HG02981 (cell line): ENCODE measurements at regions not wholly inside any gene's neighbourhood (a gene's known extent, or its start where the extent isn't known, plus 50 kb on each side); places are given as distances from the start of the nearest gene placed in this dataset.
A peak's percentile ranks its signal among the peaks of the same experiment; 100 is the strongest.
"Not testable (repeated sequence)": the region's sequence is repeated elsewhere in the genome, so short reads cannot be mapped to it uniquely, and the experiment has no call there.

ENCODE experiments used
- ATAC-seq: cut with Tn5 transposase; IDR thresholded peaks from one replicate; pipeline ENCODE4 v1.9.1; 2021; ENCODE audit warnings: mild to moderate bottlenecking, moderate library complexity; ENCODE audit not compliant: unreplicated experiment

DNA sequence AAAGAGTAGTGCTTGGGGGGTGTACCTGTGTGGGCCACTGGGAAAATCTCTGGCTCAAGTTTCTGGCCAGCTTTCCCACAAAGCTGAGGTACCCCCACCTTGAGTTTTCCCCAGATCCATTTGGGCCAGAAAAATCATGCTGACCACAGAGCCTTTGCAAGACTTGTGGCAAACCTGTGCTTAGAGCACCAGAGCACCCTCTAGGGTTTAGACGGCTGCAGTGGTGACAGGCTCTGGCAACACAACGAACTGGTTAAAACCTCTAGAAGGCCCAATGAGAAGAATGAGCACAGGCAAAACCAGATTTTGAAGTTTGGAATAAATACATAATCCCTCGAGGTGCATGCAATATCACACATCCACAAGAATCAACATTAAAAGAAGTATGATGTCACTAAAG is 290.7 kb upstream of the FOLH1 start:
- ATAC-seq = no peak

DNA sequence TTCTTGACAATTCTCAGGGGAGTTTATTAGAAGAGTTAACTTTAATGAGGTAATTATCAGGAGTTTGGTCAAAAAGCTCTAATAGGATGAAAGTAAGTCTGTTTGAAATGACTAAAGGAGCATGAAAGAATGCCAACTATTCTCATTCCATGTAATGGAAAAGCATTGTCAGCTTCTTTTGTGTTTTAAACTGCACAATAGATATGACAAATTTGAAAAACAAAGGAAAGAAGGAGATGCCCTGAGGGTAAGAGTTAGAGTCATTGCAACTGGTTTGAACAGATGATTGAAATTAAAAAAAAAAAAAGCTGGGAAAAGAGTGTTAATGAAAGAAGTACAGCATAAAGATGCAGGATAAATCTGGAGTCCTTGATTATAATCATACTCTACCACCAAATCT is 296.8 kb upstream of the FOLH1 start:
- ATAC-seq = no peak

DNA sequence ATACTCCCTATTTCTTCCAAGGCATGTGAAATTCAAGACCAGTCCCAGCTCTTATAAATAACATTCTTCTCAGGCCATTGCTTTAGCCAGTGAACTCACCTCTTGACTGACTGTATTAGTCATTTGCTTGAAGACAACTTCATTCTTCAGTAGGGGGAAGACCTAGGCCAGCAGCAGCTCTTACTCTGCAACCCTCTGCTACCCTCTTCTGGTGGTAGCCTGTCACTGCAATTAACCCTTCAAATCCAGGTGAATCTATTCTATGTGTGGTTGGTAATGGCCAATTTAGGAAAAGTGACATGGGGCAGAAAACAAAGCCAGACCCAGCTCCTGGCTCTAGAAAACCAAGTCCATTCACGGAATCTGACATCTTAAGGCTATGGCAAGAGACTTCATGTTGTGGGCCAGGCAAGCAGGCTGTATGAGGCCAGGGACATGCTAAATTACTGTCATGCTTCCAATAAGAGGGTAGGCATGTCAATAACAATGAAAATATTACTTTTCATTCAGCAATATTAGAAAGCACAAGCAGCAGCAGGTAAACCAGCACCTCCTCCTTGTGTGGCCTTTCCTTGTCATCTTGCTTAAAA is 317.9 kb upstream of the FOLH1 start:
- ATAC-seq = peak; percentile 89

DNA sequence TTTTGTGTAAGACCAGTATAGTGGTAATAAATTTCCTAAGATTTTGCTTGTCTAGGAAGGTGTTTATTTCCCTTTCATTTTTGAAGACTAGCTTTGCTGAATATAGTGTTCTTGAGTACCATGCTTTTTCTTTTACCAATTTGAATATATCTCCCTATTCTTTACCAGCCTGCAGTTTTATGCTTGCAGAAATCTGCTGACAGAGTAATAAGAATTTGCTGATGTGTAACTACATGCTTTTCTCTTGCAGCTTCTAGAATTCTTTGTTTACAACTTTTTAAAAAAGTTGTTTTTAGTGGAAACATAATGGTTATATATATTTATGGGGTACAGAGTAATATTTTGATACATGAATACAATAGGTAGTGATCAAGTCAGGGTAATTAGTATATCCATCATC is 324.8 kb upstream of the FOLH1 start:
- no peak for ATAC-seq

DNA sequence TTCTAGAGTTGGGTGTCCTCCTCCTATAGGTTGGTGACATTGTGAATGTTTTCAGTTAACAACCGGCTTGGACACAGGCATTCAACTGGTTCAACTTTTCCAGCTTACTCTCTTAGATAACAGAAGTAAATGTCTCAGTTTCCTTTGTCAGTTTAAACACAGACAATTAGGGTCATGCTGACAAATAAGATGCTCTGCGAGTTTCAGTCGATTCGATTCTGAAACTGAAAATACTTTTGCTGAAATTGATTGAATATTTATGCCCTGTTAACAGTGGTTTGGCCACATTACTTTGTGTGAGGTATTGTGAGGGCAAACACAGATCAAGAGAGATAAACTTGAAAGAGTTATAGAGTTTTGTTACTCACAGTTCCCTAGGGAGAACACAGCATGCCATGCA is 330.5 kb upstream of the FOLH1 start:
- not testable (repeated sequence) for ATAC-seq

DNA sequence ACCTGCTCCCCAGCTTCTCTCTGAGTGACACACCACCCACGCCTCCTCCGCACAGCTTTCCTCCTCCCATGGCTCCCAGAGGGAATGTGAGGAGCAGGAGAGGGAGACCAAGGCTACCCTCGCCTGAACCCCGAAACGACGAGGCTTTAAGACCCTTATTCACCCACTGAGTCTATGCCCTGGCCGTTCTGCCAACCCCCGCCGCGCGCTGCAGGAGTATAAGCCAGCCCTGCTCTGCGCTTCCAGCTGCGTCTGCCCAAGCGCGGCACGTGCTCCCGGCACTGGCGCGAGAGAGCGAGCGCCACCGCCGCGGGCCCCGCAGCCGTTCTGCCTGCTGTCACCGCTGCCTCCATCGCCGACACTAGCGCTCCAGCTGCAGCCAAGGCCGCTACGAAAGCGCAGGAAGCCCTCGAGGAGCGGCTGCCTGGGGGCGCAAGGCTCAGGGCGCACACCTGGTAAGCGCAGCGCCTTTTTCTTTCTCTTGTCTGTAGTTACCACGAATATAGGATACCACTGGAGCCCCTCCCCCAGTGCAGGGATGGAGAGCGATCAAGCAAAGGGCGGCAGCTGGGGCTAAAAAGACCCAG is 350.0 kb upstream of the FOLH1 start:
- not testable (repeated sequence) for ATAC-seq

DNA sequence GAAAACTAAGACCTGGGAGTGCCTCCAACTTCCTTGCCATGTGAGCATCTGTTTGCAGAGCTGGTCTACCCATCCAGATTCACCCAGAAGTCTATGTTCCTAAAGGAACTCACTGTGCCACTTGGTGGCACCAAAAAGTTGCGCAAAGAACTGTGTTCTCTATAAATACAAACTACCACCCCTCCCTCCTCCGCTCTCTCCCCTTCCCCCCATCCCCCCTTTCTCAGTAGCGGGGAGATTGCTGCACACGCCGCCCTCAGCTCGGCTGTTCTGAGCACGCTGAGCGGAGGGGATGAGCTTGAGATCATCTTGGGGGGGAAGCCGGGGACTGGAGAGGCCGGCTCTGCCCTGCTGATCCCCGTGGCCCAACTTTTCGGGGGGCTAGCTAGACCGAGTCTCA is 352.2 kb upstream of the FOLH1 start:
- not testable (repeated sequence) for ATAC-seq

DNA sequence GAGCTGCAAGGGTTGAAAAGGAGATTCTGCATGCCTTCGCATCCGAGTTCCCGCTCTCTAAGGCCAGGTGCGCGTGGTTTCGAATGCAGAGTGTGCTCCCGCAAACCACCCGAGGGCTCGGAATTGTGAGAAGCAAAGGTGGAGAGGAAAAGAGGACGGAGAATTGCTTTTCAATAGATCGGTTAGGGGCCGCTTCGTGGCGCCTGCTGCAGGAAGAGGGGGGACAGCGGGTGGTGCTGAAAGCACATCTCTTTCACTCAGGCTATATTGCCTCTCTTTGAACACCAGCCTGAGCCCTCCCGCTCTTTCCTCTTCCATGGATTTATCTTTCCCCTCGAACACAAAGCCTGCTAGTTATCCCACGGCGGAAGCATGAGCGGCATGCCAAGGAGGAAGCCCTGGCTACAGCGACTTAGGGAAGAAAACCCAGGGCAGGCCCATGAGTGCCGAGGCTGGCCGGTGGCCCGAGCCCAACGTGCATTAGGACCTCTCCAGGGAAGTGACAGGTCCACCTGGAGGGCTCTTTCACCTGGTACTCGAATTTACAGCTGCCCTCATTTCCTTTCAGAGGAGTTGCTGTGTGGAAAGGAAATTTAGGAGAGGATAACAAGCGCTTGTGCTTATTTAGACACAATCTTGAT is 353.0 kb upstream of the FOLH1 start:
- not testable (repeated sequence) for ATAC-seq

DNA sequence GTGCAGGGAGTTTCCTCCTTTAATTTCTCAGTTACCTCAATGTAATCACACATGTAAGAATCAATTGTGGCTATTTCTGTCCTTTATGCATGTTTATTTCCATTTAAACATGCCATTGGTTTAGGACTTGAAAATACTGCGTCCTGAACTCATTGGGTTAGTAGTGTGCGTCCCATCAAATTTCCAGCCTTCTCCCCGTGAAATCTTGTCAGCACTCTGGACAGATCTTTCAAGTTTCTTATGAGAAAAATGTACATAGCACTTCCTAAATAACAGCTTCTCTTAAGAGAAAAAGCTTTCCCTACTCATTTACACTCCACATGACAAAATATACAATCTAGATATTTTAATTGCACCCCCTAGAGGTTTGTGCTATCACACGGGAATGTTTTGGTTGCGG is 353.9 kb upstream of the FOLH1 start:
- not testable (repeated sequence) for ATAC-seq

DNA sequence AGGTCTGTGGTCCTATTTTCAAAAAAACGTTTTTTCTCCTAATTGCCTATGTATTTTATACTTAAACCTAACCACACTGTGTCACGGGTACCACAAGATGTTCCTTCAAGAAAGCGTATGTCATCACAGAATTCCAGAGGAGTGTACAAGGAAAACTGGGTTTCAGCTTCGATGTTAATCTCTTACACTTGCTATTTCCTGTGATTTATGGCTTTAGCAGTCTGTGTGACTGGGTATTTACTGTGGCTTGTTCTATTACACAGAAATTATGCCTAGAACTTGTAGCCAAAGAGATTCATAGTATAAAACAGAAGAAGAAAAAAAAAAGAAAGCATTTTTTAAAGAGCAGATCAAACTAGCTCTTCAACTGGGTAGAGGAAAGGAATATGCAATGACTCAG is 371.1 kb upstream of the FOLH1 start:
- not testable (repeated sequence) for ATAC-seq

DNA sequence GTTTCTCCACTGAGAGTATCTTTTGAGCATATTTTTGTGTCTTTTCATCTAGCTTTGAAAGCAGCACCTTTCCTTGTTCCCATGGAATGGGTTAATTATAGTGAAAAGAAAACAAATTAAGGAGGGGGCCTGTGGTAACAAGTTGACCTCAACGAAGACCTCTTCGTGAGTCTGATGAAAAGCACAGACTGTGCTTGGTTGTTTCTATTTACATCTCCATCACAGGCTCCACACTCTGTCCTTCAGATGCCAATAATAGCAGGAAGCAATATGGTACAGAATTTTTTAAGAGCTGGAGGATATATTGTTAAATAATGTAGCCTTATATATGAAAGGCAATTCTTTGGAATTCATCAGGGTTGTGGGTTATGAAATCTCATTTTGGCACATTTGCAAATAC is 366.7 kb upstream of the OR4C13 start:
- ATAC-seq = not testable (repeated sequence)

DNA sequence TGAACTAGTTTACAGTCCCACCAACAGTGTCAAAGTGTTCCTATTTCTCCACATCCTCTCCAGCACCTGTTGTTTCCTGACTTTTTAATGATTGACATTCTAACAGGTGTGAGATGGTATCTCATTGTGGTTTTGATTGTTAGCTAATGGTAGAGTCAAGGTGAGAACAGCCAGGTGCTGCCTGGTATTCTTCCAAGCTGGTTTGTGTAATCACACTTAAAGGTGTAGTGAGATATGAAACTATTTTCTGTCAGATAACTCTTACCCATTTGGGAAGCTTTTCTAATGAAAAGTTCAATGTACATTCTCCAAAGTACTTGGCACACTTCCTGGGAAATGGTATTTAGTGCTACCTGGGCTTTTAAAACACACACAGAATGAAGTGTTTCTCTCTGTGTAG is 343.3 kb upstream of the OR4C13 start:
- not testable (repeated sequence) for ATAC-seq

DNA sequence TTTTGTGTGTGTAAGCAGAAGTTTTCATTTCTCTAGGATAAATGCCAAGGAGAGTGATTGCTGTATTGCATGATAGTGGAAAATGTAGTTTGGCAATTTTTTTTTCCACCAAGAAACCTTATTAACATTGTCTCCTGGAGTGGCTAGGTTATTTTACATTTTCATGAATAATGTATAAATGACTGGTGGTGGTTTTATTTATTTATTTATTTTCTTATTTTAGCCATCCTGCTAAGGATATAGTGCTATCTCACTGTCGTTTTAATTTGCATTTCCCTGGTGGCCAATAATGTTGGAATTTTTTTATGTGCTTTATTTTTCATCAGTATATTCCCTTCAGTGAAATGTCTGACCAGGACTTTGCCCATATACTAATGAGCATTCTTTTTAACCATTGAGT is 328.3 kb upstream of the OR4C13 start:
- ATAC-seq = not testable (repeated sequence)

DNA sequence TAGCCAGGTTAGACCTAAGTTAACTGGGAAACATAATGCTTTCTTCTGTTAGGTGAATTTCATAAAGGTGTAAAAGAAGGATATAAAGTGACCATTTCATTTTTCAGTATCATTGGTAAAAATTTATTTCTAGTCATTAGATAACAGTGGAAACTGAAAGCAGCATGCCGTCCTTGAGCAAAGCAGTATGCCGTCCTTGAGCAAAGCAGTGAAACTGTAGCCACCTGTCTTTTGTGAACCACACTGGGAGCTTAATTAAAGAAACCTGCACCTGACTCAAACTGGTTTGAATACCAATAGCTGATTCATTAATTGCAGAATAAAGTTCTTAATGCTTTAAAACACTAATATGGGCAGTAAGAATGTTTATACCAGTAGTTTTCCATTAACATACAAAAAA is 281.5 kb upstream of the OR4C13 start:
- ATAC-seq = not testable (repeated sequence)

DNA sequence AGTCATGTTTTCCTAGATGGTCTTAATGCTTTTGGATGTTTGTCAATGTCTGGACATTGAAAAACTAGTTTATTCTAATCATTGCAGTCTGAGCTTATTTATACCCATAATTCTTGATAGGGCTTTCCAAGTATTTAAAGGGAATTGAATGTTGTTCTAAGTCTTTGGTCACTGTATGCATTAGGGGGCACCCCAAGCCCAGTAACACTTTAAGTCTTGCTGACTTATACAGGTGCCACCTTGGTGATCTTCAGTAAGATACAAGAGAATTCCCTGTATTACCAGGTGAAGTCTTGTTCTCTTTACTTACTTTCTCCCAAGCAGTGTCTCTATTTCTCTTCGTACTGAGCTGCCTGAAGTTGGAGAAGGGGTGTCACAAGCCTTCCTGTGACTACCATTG is 250.1 kb upstream of the OR4C13 start:
- ATAC-seq = not testable (repeated sequence)

DNA sequence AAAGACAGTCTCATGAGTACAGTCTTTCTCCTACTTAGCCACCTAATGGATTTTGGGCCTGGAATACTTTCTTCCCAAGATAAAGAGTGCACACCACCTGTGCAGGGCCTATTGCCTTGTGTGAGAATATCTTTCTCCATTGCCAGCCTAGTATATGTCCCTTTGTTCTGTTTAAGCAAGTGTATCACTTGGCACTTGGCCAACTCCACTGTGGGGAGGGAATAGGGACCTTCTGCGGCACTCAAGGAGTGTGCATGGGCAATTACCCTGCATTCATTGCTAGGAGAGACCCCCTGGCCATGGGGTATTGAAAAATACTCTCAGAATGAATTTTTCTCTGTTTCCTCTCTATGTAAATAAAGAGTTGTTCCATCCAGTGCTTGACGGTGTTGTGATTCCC is 201.7 kb upstream of the OR4C13 start:
- ATAC-seq = not testable (repeated sequence)

DNA sequence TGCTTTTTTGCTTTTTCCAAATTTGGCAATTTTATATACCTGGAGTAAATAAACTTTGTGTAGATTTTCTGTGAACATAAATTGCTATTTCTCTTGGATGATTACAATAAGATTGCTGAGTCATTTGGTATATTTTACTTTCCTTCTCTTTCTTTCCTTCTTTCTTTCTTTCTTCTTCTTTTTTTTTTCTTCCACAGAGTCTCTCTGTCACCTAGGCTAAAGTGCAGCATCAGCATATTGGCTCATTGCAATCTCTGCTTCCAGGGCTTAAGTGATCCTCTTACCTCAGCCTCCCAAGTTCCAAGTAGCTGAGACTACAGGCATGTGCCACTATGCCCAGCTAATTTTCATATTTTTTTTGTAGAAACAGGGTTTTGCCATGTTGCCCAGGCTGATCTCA is 201.2 kb upstream of the OR4C13 start:
- ATAC-seq = not testable (repeated sequence)

DNA sequence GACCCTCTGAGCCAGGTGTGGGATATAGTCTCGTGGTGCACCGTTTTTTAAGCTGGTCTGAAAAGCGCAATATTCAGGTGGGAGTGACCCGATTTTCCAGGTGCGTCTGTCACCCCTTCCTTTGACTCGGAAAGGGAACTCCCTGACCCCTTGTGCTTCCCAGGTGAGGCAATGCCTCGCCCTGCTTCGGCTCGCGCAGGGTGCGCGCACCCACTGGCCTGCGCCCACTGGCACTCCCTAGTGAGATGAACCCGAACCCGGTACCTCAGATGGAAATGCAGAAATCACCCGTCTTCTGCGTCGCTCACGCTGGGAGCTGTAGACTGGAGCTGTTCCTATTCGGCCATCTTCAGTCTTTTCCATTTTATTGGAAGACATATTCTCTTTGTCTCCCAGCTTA is 171.4 kb upstream of the OR4C13 start:
- ATAC-seq = not testable (repeated sequence)

DNA sequence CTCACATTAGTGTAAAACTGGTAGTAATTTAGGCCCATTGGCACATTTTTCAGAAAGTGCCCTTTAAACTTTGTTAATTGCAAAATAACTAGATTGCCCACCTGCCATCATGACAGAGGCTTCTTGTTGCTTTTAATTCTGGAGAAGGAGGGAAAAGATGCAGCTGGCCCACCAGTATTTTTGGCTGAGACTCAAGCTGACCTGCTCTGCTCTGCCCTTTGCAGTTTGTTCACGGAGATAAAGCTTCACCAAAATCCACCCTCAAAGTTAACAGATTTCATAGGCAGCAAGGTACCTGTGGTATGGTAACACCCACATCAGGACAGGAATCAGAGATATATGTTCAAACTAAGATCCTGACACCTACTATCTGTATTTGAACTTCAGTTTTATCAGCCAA is 170.2 kb upstream of the OR4C13 start:
- not testable (repeated sequence) for ATAC-seq

DNA sequence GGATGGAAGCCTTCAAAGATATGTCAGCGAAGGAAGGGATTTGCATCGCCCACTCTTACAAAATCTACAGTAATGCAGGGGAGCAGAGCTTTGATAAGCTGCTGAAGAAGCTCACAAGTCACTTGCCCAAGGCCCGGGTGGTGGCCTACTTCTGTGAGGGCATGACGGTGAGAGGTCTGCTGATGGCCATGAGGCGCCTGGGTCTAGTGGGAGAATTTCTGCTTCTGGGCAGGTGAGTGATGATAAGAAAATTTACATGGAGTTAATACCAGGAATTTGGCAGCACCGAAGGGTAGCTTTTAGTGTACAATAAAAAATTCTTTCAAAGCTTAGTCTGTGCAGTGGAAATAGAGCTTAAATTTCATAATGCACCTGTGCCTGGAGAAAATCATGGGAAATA is 168.3 kb upstream of the OR4C13 start:
- ATAC-seq = not testable (repeated sequence)

DNA sequence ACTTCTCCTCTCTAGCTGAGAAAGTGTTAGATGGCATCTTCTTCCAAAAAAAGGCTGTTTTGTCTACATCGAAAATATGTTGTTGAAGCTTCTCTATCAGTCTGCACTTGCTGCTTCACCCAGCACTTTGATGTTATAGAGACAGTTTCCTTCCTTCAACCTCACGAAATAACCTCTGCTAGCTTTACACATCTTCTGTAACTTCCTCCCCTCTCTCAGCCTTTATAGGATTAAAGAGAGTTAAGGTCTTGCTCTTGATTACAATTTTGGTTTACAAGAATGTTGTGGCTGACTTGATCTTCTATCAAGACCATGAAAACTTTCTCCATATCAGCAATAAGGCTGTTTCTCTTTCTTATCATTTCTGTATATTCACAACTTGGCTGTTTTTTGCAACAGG is 162.4 kb upstream of the OR4C13 start:
- not testable (repeated sequence) for ATAC-seq

DNA sequence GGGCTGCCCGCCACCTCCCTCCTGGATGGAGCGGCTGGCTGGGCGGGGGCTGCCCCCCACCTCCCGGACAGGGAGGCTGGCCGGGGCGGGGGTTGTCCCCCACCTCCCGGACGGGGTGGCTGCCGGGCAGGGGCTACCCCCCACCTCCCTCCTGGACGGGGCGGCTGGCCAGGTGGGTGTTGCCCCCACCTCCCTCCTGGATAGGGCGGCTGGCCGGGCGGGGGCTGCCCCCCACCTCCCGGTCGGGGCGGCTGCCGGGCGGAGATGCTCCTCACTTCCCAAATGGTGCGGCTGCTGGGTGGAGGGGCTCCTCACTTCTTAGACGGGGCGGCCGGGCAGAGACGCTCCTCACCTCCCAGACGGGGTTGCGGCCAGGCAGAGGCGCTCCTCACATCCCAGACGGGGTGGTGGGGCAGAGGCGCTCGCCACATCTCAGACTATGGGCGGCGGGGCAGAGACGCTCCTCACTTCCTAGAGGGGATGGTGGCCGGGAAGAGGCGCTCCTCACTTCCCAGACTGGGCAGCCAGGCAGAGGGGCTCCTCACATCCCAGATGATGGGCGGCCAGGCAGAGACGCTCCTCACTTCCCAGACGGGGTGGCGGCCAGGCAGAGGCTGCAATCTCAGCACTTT is 153.9 kb upstream of the OR4C13 start:
- not testable (repeated sequence) for ATAC-seq
